ENCODE measurements at regions not wholly inside any gene's neighbourhood (a gene's known extent, or its start where the extent isn't known, plus 50 kb on each side); places are given as distances from the start of the nearest gene placed in this dataset.

DNA sequence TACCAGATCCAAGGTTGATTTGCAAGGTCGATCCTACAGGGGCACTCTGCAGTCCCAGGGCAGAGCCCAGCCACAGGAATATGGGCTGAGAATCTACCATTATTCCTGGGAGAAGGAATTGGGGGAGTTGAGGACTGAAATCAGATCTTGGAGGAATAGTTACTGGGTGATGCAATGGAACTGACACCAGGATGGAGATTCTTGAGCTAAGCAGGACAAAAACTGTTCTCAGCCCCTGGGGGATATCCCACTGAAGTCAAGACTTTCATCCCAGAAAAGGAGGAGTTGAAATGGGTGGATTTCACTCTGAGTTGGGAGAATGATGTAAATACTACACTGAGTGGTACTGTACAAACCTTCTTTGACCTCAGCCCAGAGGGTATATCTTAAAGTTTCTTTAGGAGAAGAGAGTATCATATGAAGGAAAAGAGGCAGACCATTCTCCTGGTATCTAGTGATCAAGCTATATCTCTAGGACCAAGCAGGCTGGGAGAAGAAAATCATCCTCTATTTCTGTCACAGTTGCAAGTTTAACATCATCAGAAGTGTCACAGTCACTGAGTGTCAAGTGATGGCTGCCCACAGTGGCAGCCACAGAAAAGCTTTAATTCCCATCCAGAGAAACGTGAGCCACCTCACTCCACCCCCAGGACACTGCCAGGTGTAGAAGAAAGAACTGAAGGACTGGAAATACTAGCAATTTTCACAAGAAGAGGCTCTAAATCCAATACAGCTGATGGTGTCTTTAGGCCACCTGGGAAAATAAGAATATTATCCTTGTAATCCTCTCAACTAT is 181.9 kb downstream of the NUAK1 start:
- TF ChIP-seq CTCF (IDR thresholded peaks at IDR 0.05; ENCODE audit: low read length): no peak
- no peak for TF ChIP-seq EZH2 (IDR thresholded peaks at IDR 0.05; ENCODE audit: borderline replicate concordance, low read length)

GRCh38 chr12:105960319-105961083 is 178.3 kb downstream of the NUAK1 start:
- H3K4me1 ChIP-seq (ENCODE audit: insufficient read depth, low read length, severe bottlenecking): no peaks in the 10 kb centered on the region
- no peaks in the 10 kb centered on the region for H4K20me1 ChIP-seq (ENCODE audit: insufficient read depth, low read length)
- H3F3A ChIP-seq (ENCODE audit: insufficient read depth, low read length): no peaks in the 10 kb centered on the region
- H3K36me3 ChIP-seq (ENCODE audit: insufficient read depth, low read length): no peaks in the 10 kb centered on the region
- H3K4me3 ChIP-seq (ENCODE audit: low read depth, low read length, poor library complexity, severe bottlenecking): no peak overlapping the region
- no peak overlapping the region for H3K9ac ChIP-seq (ENCODE audit: low read length)
- no peaks in the 10 kb centered on the region for H3K9me3 ChIP-seq (ENCODE audit: low read length)
- H2AFZ ChIP-seq (ENCODE audit: low read length): no peak overlapping the region
- H3K27me3 ChIP-seq (ENCODE audit: insufficient read depth, low read length): no peaks in the 10 kb centered on the region
- H3K79me2 ChIP-seq (ENCODE audit: insufficient read depth, low read length): no peaks in the 10 kb centered on the region
- TF ChIP-seq EZH2 (IDR thresholded peaks at IDR 0.05; ENCODE audit: borderline replicate concordance, low read length): no peak
- no peak for TF ChIP-seq CTCF (IDR thresholded peaks at IDR 0.05; ENCODE audit: low read length)
- H3K4me2 ChIP-seq (ENCODE audit: low read length): no peak overlapping the region
- no peak overlapping the region for H3K27ac ChIP-seq (ENCODE audit: low read depth, low read length, poor library complexity, severe bottlenecking)
- H3K9me2 ChIP-seq (ENCODE audit: low read depth, low read length): no peaks in the 10 kb centered on the region

More for the DNA sequence above, 181.9 kb downstream of the NUAK1 start:
- Histone ChIP-seq H3K9me3 (ENCODE audit: low read length) (no peaks in the 10 kb centered on the region), H3F3A (ENCODE audit: insufficient read depth, low read length) (no peaks in the 10 kb centered on the region), H3K4me3 (ENCODE audit: low read depth, low read length, poor library complexity, severe bottlenecking) (no peak overlapping the region), H3K9ac (ENCODE audit: low read length) (no peak overlapping the region), H3K4me1 (ENCODE audit: insufficient read depth, low read length, severe bottlenecking) (no peaks in the 10 kb centered on the region), H3K27me3 (ENCODE audit: insufficient read depth, low read length) (no peaks in the 10 kb centered on the region), H2AFZ (ENCODE audit: low read length) (no peak overlapping the region), H3K9me2 (ENCODE audit: low read depth, low read length) (no peaks in the 10 kb centered on the region), H3K36me3 (ENCODE audit: insufficient read depth, low read length) (no peaks in the 10 kb centered on the region), H4K20me1 (ENCODE audit: insufficient read depth, low read length) (no peaks in the 10 kb centered on the region), H3K4me2 (ENCODE audit: low read length) (no peak overlapping the region), H3K79me2 (ENCODE audit: insufficient read depth, low read length) (no peaks in the 10 kb centered on the region), H3K27ac (ENCODE audit: low read depth, low read length, poor library complexity, severe bottlenecking) (no peak overlapping the region)

DNA sequence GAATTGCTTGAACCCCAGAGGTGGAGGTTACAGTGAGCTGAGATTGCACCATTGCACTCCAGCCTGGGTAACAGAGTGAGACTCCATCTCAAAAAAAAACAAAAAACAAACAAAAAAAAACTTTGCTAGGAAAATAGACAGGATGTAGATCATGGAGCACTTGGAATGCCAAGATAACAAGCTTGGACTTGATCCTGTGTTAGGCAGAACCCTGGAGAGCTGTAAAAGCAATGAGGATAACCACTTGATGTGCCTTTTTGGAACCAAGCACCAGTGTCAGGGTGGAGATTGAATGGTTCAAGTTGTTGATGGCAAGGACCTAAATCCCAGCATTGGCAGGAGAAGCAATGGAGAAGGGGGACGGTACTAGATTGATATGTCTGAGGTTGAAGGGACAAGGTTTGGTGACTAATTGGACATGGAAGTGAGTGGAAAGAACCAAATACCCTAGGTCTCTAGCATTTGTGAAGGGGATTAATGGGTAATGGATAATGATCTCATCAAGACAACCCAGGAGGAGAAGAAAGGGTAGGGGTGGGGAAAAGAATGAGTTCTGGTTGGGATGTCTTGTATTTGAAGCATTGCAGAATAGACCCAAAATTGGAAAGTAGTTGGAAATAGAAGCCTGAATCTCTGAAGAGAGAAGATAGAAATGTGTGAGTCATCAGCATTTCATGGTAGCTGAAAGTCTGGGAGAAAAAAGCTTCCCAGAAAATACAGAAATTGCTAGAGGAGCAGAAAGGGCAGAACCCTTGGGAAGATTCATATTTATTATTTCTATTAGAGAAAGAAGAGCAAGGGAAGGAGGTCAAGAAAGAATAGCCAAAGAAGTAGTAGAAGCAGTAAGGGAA is 176.7 kb downstream of the NUAK1 start:
- no peaks in the 10 kb centered on the region for H3K4me1 ChIP-seq (ENCODE audit: insufficient read depth, low read length, severe bottlenecking)
- no peaks in the 10 kb centered on the region for H3F3A ChIP-seq (ENCODE audit: insufficient read depth, low read length)
- H3K4me2 ChIP-seq (ENCODE audit: low read length): no peak overlapping the region
- H3K4me3 ChIP-seq (ENCODE audit: low read depth, low read length, poor library complexity, severe bottlenecking): no peak overlapping the region
- H2AFZ ChIP-seq (ENCODE audit: low read length): no peak overlapping the region
- no peaks in the 10 kb centered on the region for H3K9me3 ChIP-seq (ENCODE audit: low read length)
- H3K27ac ChIP-seq (ENCODE audit: low read depth, low read length, poor library complexity, severe bottlenecking): no peak overlapping the region
- no peaks in the 10 kb centered on the region for H3K79me2 ChIP-seq (ENCODE audit: insufficient read depth, low read length)
- no peaks in the 10 kb centered on the region for H3K9me2 ChIP-seq (ENCODE audit: low read depth, low read length)
- TF ChIP-seq CTCF (IDR thresholded peaks at IDR 0.05; ENCODE audit: low read length) (no peak), EZH2 (IDR thresholded peaks at IDR 0.05; ENCODE audit: borderline replicate concordance, low read length) (no peak)
- no peaks in the 10 kb centered on the region for H3K36me3 ChIP-seq (ENCODE audit: insufficient read depth, low read length)
- no peaks in the 10 kb centered on the region for H4K20me1 ChIP-seq (ENCODE audit: insufficient read depth, low read length)
- H3K27me3 ChIP-seq (ENCODE audit: insufficient read depth, low read length): no peaks in the 10 kb centered on the region
- no peak overlapping the region for H3K9ac ChIP-seq (ENCODE audit: low read length)

All from OCI-LY1 (cell line).